OCI-LY7 (cell line): ENCODE measurements at regions not wholly inside any gene's neighbourhood (a gene's known extent, or its start where the extent isn't known, plus 50 kb on each side); places are given as distances from the start of the nearest gene placed in this dataset.

Experiments used
- CTCF ChIP-seq: fragments of 200-600 bp; sonication (generic); conservative IDR thresholded peaks from 2 replicates; pipeline ENCODE4 v1.5.1; 2014; ENCODE audit warnings: mild to moderate bottlenecking, antibody characterized with exemption, low read length, moderate library complexity, mixed read lengths
- EZH2phosphoT487 ChIP-seq: fragments of 200-600 bp; sonication (generic); IDR thresholded peaks from 2 replicates; pipeline ENCODE4 v1.6.1; 2018; ENCODE audit warnings: low read depth, borderline replicate concordance, mild to moderate bottlenecking, mixed run types, antibody characterized with exemption, low read length, moderate library complexity, mixed read lengths

GRCh38 chr2:173692068-173692467 lies 273.1 kb downstream of the SP3 start:
- TF ChIP-seq CTCF (no peak), EZH2phosphoT487 (no peak)
